H1 (cell line): ENCODE measurements at regions not wholly inside any gene's neighbourhood (a gene's known extent, or its start where the extent isn't known, plus 50 kb on each side); places are given as distances from the start of the nearest gene placed in this dataset.

Experiments used
- CTCF ChIA-PET: fragments of 300-600 bp; sonication (Branson Sonifier 250); formaldehyde crosslinking; loops from one replicate; lab custom pipeline; 2021; ENCODE audit not compliant: partially characterized antibody; lab: Charles Lee
- POLR2A ChIA-PET: fragments of 300-600 bp; sonication (Branson Sonifier 250); formaldehyde crosslinking; loops from one replicate; lab custom pipeline; 2021; ENCODE audit warnings: inconsistent platforms; ENCODE audit not compliant: partially characterized antibody; lab: Charles Lee
- DNase-seq, 2 experiments: peaks; one replicate each; pipeline versions ENCODE4 v3.0.0 to v3.0.0-alpha.2; 2010 to 2022; ENCODE audit warnings: low spot score in 2 of 2, low read depth in 1 of 2, mixed read lengths in 1 of 2
- FAIRE-seq: peaks from 2 replicates; lab custom pipeline; 2011; peaks lifted over from hg19 to GRCh38; lab: Jason Lieb, UNC
- H2AFZ ChIP-seq: 2 replicates; pipeline ENCODE4 v1.8.1; 2012; ENCODE audit warnings: low read length, inconsistent platforms
- H2AK5ac ChIP-seq: 2 replicates; pipeline ENCODE4 v1.6.1; 2013; ENCODE audit warnings: low read depth, low read length
- H2BK120ac ChIP-seq: replicated peaks from 2 replicates; pipeline ENCODE3; 2013; ENCODE audit warnings: low read depth, low read length, inconsistent platforms
- H2BK12ac ChIP-seq: 2 replicates; pipeline ENCODE4 v1.6.1; 2013; ENCODE audit warnings: low read depth, low read length
- H2BK15ac ChIP-seq: 2 replicates; pipeline ENCODE4 v1.6.1; 2013; ENCODE audit warnings: low read length
- H2BK20ac ChIP-seq: 2 replicates; pipeline ENCODE4 v1.6.1; 2013; ENCODE audit warnings: low read length
- H2BK5ac ChIP-seq: 2 replicates; pipeline ENCODE4 v1.6.1; 2013; ENCODE audit warnings: low read depth, low read length
- H3K14ac ChIP-seq: 2 replicates; pipeline ENCODE4 v1.6.1; 2013; ENCODE audit warnings: inconsistent platforms; ENCODE audit not compliant: insufficient read length
- H3K18ac ChIP-seq: 2 replicates; pipeline ENCODE4 v1.6.1; 2013; ENCODE audit warnings: low read length; ENCODE audit errors: extremely low read depth
- H3K23ac ChIP-seq: 2 replicates; pipeline ENCODE4 v1.6.1; 2013; ENCODE audit warnings: inconsistent platforms; ENCODE audit not compliant: insufficient read length
- H3K23me2 ChIP-seq: 2 replicates; pipeline ENCODE4 v1.6.1; 2013; ENCODE audit warnings: low read depth, low read length
- H3K27ac ChIP-seq: 2 replicates; pipeline ENCODE4 v1.6.1; 2011; ENCODE audit warnings: low read depth, low read length, inconsistent platforms
- H3K27me3 ChIP-seq, 4 experiments: replicated peaks in 1 of 4; 1 replicate in 1 of 4; 2 replicates in 3 of 4; pipeline versions ENCODE4 v1.6.1 to v1.8.1; 2011 to 2013; ENCODE audit warnings: low read length in 3 of 4, mild to moderate bottlenecking in 3 of 4, inconsistent platforms in 2 of 4, mixed read lengths in 2 of 4, moderate library complexity in 1 of 4; ENCODE audit not compliant: control insufficient read depth in 3 of 4, insufficient read depth in 3 of 4; ENCODE audit errors: extremely low read depth in 1 of 4
- H3K36me3 ChIP-seq, 4 experiments: 2 replicates each; pipeline versions ENCODE4 v1.6.1 to v1.8.1; 2011 to 2013; ENCODE audit warnings: mild to moderate bottlenecking in 4 of 4, low read length in 3 of 4, moderate library complexity in 2 of 4, control low read depth in 1 of 4, inconsistent platforms in 1 of 4; ENCODE audit not compliant: insufficient read depth in 4 of 4, control insufficient read depth in 2 of 4
- H3K4ac ChIP-seq: replicated peaks from 2 replicates; pipeline ENCODE3; 2013; ENCODE audit warnings: low read length, low read depth, mixed read lengths, inconsistent platforms; ENCODE audit not compliant: insufficient read length
- H3K4me1 ChIP-seq, 4 experiments: replicated peaks in 1 of 4; 1 replicate in 1 of 4; 2 replicates in 3 of 4; pipeline versions ENCODE4 v1.6.1 to v1.8.1; 2011 to 2013; ENCODE audit warnings: low read length in 3 of 4, inconsistent platforms in 2 of 4, mixed read lengths in 1 of 4; ENCODE audit not compliant: insufficient read depth in 4 of 4, control insufficient read depth in 3 of 4
- H3K4me2 ChIP-seq, 2 experiments: 2 replicates each; pipeline versions ENCODE4 v1.6.1 to v1.8.1; 2011 to 2013; ENCODE audit warnings: low read depth in 2 of 2, low read length in 2 of 2, control low read depth in 1 of 2, inconsistent platforms in 1 of 2, mild to moderate bottlenecking in 1 of 2; ENCODE audit not compliant: insufficient read depth in 1 of 2
- H3K4me3 ChIP-seq, 4 experiments: fragments of 200-600, 300-600 bp in 1 of 4; sonication (generic), shearing (Covaris generic), sonication (Bioruptor Twin) in 1 of 4; 2 replicates each; pipeline versions ENCODE4 v1.5.1 to v1.8.1; 2011 to 2016; ENCODE audit warnings: low read length in 4 of 4, low read depth in 3 of 4, control low read depth in 2 of 4, inconsistent platforms in 2 of 4, mild to moderate bottlenecking in 2 of 4, mixed read lengths in 1 of 4, moderate library complexity in 1 of 4; ENCODE audit not compliant: insufficient read depth in 2 of 4; ENCODE audit errors: extremely low read depth in 1 of 4
- H3K56ac ChIP-seq: replicated peaks from 2 replicates; pipeline ENCODE3; 2013; ENCODE audit warnings: low read depth, mild to moderate bottlenecking, mixed read lengths, low read length, inconsistent platforms; ENCODE audit not compliant: insufficient read length
- H3K79me1 ChIP-seq: 2 replicates; pipeline ENCODE4 v1.6.1; 2013; ENCODE audit warnings: low read depth, low read length, control low read depth
- H3K79me2 ChIP-seq, 2 experiments: 2 replicates each; pipeline versions ENCODE4 v1.6.1 to v1.8.1; 2012 to 2013; ENCODE audit warnings: low read length in 2 of 2, mild to moderate bottlenecking in 2 of 2, inconsistent platforms in 1 of 2; ENCODE audit not compliant: insufficient read depth in 2 of 2, control insufficient read depth in 1 of 2
- H3K9ac ChIP-seq, 4 experiments: replicated peaks in 1 of 4; 1 replicate in 1 of 4; 2 replicates in 3 of 4; pipeline versions ENCODE4 v1.6.1 to v1.8.1; 2011 to 2013; ENCODE audit warnings: low read depth in 3 of 4, low read length in 3 of 4, control low read depth in 2 of 4, mild to moderate bottlenecking in 2 of 4, moderate library complexity in 2 of 4, inconsistent platforms in 1 of 4; ENCODE audit errors: extremely low read depth in 1 of 4
- H3K9me3 ChIP-seq, 2 experiments: 2 replicates each; pipeline versions ENCODE4 v1.6.1 to v1.8.1; 2012 to 2013; ENCODE audit warnings: mild to moderate bottlenecking in 2 of 2, moderate library complexity in 2 of 2, control low read depth in 1 of 2, inconsistent platforms in 1 of 2, low read depth in 1 of 2, low read length in 1 of 2, mixed read lengths in 1 of 2; ENCODE audit not compliant: insufficient read depth in 2 of 2
- H4K20me1 ChIP-seq, 2 experiments: replicated peaks in 1 of 2; 2 replicates each; pipeline versions ENCODE3 to v1.8.1; 2011 to 2013; ENCODE audit warnings: inconsistent platforms in 2 of 2, low read length in 2 of 2, mild to moderate bottlenecking in 1 of 2; ENCODE audit not compliant: insufficient read depth in 2 of 2, control insufficient read depth in 1 of 2
- H4K5ac ChIP-seq: 2 replicates; pipeline ENCODE4 v1.6.1; 2013; ENCODE audit warnings: low read length, low read depth, mixed read lengths, inconsistent platforms; ENCODE audit not compliant: insufficient read length
- H4K8ac ChIP-seq: 2 replicates; pipeline ENCODE4 v1.8.0; 2013; ENCODE audit warnings: mild to moderate bottlenecking, moderate library complexity, low read length, inconsistent platforms; ENCODE audit not compliant: insufficient read depth; ENCODE audit errors: extremely low read depth
- H4K91ac ChIP-seq: replicated peaks from 2 replicates; pipeline ENCODE3; 2013; ENCODE audit warnings: low read length, mixed read lengths, inconsistent platforms; ENCODE audit not compliant: insufficient read length
- SRF ChIP-seq: IDR thresholded peaks from 2 replicates; pipeline ENCODE4 v1.6.1; 2011; ENCODE audit warnings: mild to moderate bottlenecking, low read depth, low read length, moderate library complexity
- WGBS, 2 experiments: shearing (Covaris generic) in 1 of 2; methylation state at CpG; one replicate each; pipeline versions ENCODE4 v1.1.6 to v1.1.7; 2013 to 2015; ENCODE audit warnings: low lambda C conversion rate in 2 of 2, mixed read lengths in 2 of 2, inconsistent platforms in 1 of 2, low coverage in 1 of 2, missing lambda C conversion rate in 1 of 2; ENCODE audit not compliant: insufficient replicate concordance in 2 of 2, insufficient coverage in 1 of 2, insufficient read length in 1 of 2; ENCODE audit errors: extremely low coverage in 1 of 2, missing lambda C conversion rate in 1 of 2; 5-methylcytosine and 5-hydroxymethylcytosine counted together

DNA sequence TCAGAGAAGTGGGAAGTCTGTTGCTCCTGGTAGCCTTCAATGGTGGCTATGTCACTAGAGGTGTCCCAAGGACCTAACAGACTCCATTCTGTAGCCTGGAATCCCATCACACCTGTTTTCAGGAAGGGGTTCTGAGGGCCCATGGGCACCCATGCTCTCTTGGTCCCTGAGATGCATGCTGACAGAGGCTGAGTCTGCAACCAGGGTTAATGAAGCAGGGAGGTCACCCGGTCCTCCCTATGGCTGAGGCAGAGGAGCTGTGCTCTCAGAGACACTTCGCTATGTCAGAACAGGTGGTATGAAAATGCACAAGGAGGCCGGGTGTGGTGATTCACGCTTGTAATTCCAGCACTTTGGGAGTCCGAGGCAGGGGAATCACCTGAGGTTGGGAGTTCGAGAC is 452.1 kb downstream of the TCERG1L start:
- no peak for FAIRE-seq
- Histone ChIP-seq H3K27ac (no peak overlapping the region), H3K27me3 (no peaks in the 10 kb centered on the region), H2AK5ac (no peak overlapping the region), H3K9ac (no peak overlapping the region), H3K4me1 (no peaks in the 10 kb centered on the region), H4K5ac (no peak overlapping the region), H2BK120ac (no peak overlapping the region), H3K4ac (no peak overlapping the region), H2BK5ac (no peak overlapping the region; the same call in 1 of the 2 replicates), H3K18ac (no peak overlapping the region), H2BK20ac (no peak overlapping the region), H4K8ac (no peak overlapping the region), H2AFZ (no peak overlapping the region), H3K4me2 (no peak overlapping the region), H4K91ac (no peak overlapping the region), H3K56ac (no peak overlapping the region), H3K23me2 (no peaks in the 10 kb centered on the region), H3K36me3 (no peaks in the 10 kb centered on the region), H2BK15ac (no peak overlapping the region), H3K9me3 (peaks cover 3 to 8% of the 10 kb centered on the region in 2 experiments; a peak in 2 of 4 replicates), H3K14ac (no peak overlapping the region), H3K79me2 (no peaks in the 10 kb centered on the region), H3K23ac (no peak overlapping the region), H3K4me3 (no peak overlapping the region), H3K79me1 (no peaks in the 10 kb centered on the region), H2BK12ac (no peak overlapping the region), H4K20me1 (no peaks in the 10 kb centered on the region)
- ChIA-PET POLR2A (no interaction called here), CTCF (no interaction called here)
- 91% methylated on average over 6 of the region's 6 CpGs; no CpG with 5 or more reads in 1 of the 2 experiments for WGBS, 2 experiments
- TF ChIP-seq SRF, result no peak
- DNase-seq, result no peak
